Stimulated activated memory B cell treated with anti-CD40 and anti-IgM and Interleukin-4, amounts not matched to agents 10 μg/mL and 1 μg/mL and 100 μg/mL, for 72 hours (primary cell): ENCODE measurements at regions not wholly inside any gene's neighbourhood (a gene's known extent, or its start where the extent isn't known, plus 50 kb on each side); places are given as distances from the start of the nearest gene placed in this dataset.

ENCODE experiments used
- ATAC-seq: fragments of 150-1000 bp; cut with Tn5 transposase; 2 replicates; pipeline ENCODE4 v1.10.0; 2021
- H3K27ac Mint-ChIP-seq: one replicate; pipeline ENCODE4 v1.8.0; 2022; ENCODE audit warnings: mild to moderate bottlenecking, mixed read lengths
- H3K27me3 Mint-ChIP-seq: one replicate; pipeline ENCODE4 v1.8.0; 2022; ENCODE audit warnings: mixed read lengths
- H3K36me3 Mint-ChIP-seq: one replicate; pipeline ENCODE4 v1.8.0; 2022; ENCODE audit warnings: mixed read lengths
- H3K4me1 Mint-ChIP-seq: one replicate; pipeline ENCODE4 v1.8.0; 2022; ENCODE audit warnings: mixed read lengths
- H3K4me3 Mint-ChIP-seq: one replicate; pipeline ENCODE4 v1.8.0; 2022; ENCODE audit warnings: mild to moderate bottlenecking, moderate library complexity, mixed read lengths
- H3K9me3 Mint-ChIP-seq: one replicate; pipeline ENCODE4 v1.8.0; 2022; ENCODE audit warnings: mixed read lengths

DNA sequence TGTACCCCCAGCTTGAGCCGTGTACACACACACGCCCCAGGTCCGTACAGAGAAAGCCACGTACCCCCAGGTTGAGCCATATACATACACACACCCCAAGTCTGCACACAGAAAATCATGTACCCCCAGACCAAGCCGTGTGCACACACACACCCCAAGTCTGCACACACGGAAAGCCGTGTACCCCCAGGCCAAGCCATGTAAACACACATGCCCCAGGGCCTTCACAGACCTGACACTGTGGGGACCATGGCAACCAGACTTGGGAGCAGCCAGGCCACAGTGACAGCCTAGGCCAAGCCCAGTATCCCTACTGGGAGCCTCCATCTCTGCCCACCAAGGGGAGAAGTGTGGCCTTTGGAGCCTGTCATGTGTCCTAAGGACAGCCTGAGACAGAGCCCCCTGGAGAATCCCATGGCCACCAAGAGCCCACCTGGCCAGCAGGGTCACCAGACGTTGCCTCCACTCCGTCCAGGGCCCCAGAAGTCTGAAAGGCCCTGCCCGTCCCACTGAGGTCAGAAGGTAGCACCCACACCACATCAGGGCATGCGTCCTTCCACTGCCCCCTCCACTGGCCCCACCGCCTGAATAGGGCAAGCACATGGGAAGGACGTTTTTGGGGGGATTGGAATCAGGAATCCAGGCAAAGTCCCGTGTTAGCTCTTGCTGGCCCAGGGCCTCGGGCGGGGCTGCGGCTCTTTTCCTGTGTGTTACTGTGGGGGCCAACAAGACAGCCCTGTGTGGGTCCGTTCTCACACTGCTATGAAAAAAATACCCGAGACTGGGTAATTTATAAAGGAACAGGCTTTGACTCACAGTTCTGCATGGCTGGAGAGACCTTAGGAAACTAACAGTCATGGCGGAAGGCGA is 636.7 kb downstream of the TBC1D22A start:
- Mint-ChIP-seq H3K4me1 (no peaks in the 10 kb centered on the region), H3K27ac (no peak overlapping the region), H3K27me3 (peaks cover 11% of the 10 kb centered on the region), H3K9me3 (no peaks in the 10 kb centered on the region), H3K36me3 (no peaks in the 10 kb centered on the region), H3K4me3 (no peak overlapping the region)
- ATAC-seq, result no peak

DNA sequence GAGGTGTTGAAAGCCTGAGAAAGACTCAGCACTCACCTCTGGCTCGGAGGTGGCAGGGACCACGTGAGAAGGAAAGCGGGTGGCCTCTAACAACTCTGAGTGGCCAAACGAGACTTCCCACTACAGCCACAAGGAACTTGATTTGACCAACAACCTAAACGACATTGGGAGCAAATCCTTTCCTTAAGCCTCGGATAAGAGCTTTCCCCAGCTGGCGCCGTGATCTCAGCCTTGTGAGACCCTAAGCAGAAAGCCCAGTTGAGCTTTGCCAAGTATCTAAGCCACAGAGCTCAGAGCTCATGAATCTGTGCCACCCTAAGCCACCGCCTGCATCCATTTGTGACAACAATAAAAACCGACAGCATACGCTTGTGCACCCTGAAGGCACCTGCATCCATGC is 636.0 kb downstream of the TBC1D22A start:
- ATAC-seq, result no peak
- Mint-ChIP-seq H3K27me3 (peaks cover 11% of the 10 kb centered on the region), H3K4me1 (no peaks in the 10 kb centered on the region), H3K4me3 (no peak overlapping the region), H3K9me3 (no peaks in the 10 kb centered on the region), H3K36me3 (no peaks in the 10 kb centered on the region), H3K27ac (no peak overlapping the region)

DNA sequence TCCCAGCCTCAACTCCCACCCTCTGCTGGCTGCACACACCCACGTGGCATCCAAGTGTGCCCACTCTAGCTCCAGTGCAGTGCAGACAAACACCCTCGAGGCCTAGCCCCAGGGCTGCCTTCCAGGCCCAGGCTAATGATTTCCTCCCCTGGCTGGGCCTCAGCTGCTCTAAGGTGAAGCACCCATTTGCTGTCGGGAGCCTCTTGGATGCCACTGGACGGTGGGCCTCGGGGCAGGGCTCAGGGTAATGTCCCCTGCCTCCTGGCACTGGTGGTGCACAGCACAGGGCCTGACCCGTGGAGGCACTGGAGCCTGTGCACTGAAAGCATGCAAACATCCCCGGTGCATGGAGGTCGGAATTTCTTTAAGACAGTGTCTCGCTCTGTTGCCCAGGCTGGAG is 635.2 kb downstream of the TBC1D22A start:
- H3K9me3 Mint-ChIP-seq, result no peaks in the 10 kb centered on the region
- no peaks in the 10 kb centered on the region for H3K36me3 Mint-ChIP-seq
- no peak overlapping the region for H3K27ac Mint-ChIP-seq
- H3K4me3 Mint-ChIP-seq, result no peak overlapping the region
- no peaks in the 10 kb centered on the region for H3K4me1 Mint-ChIP-seq
- no peak for ATAC-seq
- H3K27me3 Mint-ChIP-seq, result peaks cover 11% of the 10 kb centered on the region

DNA sequence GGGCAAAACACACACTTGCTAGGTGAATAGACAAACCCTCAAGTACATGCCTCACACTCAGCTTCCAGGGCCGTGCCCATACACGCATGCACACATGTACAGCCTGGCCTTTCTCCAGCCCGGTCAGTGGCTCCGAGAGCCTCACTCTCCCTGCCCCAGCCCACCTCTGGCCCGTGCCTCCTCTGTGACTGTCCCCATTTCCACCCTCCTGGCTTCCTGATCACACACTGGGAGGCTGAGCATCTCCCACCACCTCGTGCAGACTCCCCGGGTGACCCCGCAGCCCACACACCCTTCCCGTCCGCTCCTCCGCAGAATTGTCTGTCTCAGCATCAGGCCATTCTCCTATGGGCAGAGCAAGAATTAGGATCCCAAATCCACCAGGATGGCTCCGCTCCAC is 634.1 kb downstream of the TBC1D22A start:
- Mint-ChIP-seq H3K27ac (no peak overlapping the region), H3K4me3 (no peak overlapping the region), H3K27me3 (peaks cover 11% of the 10 kb centered on the region), H3K9me3 (no peaks in the 10 kb centered on the region), H3K36me3 (no peaks in the 10 kb centered on the region), H3K4me1 (no peaks in the 10 kb centered on the region)
- no peak for ATAC-seq

DNA sequence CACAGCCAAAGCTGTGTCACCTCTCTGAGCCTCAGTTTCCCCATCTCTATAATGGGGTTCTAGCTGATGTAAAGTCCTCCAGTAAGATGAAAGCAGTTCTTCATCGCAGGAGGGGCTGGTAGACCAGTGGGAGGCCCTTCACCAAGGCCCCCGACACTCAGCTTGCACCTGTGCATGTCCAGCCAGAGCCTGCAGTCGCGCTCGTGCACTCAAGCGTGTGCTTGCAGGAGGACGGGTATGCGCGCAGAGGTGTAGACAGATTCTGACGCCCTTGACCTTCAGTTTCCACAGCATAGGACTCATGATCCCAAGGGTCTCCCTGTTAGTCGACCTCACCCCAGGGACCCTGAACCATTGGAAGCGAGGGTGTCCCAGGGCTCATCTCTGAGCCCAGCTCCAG is 633.7 kb downstream of the TBC1D22A start:
- H3K27me3 Mint-ChIP-seq, result peaks cover 11% of the 10 kb centered on the region
- no peaks in the 10 kb centered on the region for H3K4me1 Mint-ChIP-seq
- H3K27ac Mint-ChIP-seq, result no peak overlapping the region
- no peaks in the 10 kb centered on the region for H3K9me3 Mint-ChIP-seq
- no peaks in the 10 kb centered on the region for H3K36me3 Mint-ChIP-seq
- no peak for ATAC-seq
- H3K4me3 Mint-ChIP-seq, result no peak overlapping the region

DNA sequence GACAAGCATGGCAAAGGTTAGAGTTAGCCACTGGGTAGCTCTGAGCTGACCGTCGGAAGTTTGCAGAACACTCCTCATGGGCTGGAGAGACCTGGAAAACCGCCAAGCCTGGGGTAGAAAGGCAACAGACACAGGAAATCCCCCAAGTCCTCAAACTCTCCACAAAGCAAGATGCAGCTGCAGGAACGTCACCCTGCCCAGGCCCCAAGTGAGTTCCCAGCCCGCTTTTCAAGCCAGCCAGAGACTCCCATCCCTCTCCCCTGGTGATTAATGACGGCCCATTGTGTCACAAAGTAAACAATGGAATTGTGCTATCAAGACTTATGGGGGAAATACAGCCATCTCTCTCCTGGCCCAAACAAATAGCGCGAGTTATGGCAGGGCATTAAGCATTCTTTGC is 633.0 kb downstream of the TBC1D22A start:
- peaks cover 11% of the 10 kb centered on the region for H3K27me3 Mint-ChIP-seq
- no peaks in the 10 kb centered on the region for H3K4me1 Mint-ChIP-seq
- no peak overlapping the region for H3K4me3 Mint-ChIP-seq
- no peaks in the 10 kb centered on the region for H3K36me3 Mint-ChIP-seq
- ATAC-seq, result no peak
- H3K9me3 Mint-ChIP-seq, result no peaks in the 10 kb centered on the region
- no peak overlapping the region for H3K27ac Mint-ChIP-seq

DNA sequence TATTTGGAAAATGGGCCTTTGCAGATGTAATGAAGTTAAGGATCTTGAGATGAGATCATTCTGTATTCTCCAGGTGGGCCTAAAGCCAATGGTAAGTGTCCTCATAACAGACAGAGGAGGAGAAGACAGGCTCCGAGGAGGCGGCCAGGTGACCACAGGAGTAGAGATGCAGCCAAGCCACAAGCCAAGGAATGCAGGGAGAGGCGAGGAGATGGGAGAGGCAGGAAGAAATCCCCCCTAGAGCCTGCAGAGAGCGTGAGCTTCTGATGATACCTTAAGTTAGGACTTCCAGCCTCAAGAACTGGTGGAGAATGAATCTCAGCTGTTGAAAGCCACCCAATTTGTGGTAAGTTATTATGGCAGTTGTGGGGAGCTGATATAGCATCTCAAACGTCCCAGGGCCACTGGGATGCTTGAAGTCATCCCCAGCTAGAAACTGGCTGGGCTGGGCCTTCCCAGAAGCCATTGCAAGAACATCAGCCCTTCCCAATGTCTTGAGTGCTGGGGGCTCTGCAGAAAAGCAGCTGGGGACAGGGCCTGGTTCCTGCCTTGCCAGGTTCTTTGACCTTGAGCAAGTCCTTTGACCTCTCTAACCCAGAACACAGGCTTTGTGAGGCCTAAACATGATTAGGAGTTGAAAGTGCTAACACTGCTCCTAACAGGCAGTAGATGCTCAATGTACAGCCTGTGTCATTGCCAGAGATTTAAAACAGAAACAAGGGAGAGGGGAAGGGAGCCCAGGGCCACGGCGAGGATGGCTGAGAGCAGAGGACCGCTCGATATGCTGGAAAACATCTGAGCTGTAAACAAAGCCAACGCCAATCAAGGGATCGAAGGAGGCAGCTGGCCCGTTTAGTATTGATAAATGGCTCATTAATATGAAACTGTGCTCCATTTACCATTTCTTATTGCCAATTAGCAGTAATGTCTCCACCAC is 632.3 kb downstream of the TBC1D22A start:
- H3K4me3 Mint-ChIP-seq, result no peak overlapping the region
- H3K4me1 Mint-ChIP-seq, result no peaks in the 10 kb centered on the region
- H3K27me3 Mint-ChIP-seq, result peaks cover 11% of the 10 kb centered on the region
- ATAC-seq, result no peak
- H3K36me3 Mint-ChIP-seq, result no peaks in the 10 kb centered on the region
- no peaks in the 10 kb centered on the region for H3K9me3 Mint-ChIP-seq
- H3K27ac Mint-ChIP-seq, result no peak overlapping the region

DNA sequence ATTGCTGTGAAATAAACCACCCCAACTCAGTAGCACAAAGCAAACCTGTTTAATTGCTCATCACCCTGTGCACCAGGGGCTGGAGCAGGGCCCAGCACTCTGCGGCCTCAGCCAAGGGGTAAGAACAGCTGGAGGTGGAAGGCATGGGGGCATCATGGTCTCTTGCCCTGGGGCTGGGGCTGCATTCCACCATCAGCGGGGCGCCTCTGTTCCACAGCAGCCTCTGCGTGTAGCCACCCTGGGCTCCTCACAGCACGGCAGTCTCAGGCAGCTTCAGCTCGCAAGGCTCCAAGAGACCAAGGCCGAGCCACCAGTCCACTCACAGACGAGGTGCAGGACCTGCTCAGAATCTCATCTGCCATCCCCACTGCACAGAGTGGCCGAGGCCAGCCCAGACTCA is 630.7 kb downstream of the TBC1D22A start:
- no peaks in the 10 kb centered on the region for H3K36me3 Mint-ChIP-seq
- no peak overlapping the region for H3K4me3 Mint-ChIP-seq
- H3K9me3 Mint-ChIP-seq, result no peaks in the 10 kb centered on the region
- peaks cover 11% of the 10 kb centered on the region for H3K27me3 Mint-ChIP-seq
- ATAC-seq, result no peak
- no peaks in the 10 kb centered on the region for H3K4me1 Mint-ChIP-seq
- H3K27ac Mint-ChIP-seq, result no peak overlapping the region

DNA sequence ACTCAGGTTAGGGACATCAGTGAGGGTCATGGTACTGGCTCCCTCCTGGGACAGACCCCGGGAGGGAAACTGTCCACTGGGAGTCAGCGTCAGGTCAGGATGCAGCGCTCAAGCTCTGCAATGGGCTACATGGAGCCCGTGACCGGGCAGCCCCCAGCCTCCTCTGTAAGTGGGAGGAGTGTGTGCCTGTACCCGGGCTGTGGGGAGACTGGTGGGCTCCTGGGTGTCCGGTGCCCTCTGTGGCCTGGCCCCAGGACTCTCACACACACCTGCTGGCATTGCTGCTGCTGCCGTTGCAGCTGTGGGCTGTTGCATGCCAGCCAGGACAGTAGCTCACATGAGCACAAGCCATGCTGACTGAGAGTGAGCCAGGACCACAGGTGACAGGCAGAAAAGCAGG is 630.3 kb downstream of the TBC1D22A start:
- no peaks in the 10 kb centered on the region for H3K36me3 Mint-ChIP-seq
- ATAC-seq, result no peak
- H3K9me3 Mint-ChIP-seq, result no peaks in the 10 kb centered on the region
- H3K4me1 Mint-ChIP-seq, result no peaks in the 10 kb centered on the region
- H3K4me3 Mint-ChIP-seq, result no peak overlapping the region
- peaks cover 11% of the 10 kb centered on the region for H3K27me3 Mint-ChIP-seq
- H3K27ac Mint-ChIP-seq, result no peak overlapping the region

DNA sequence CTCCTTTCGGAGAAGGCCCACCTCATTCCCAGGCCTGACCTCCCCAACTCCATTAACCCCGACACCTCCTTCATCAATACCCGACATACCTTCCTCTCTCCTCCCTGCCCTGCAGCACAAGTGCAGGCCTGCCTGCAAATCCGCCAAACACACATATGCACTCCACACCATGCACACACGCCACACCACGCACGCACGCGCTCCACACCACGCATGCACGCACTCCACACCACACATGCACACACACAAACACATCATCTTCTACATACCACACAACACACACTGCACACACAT is 629.6 kb downstream of the TBC1D22A start:
- Mint-ChIP-seq H3K9me3 (no peaks in the 10 kb centered on the region), H3K36me3 (no peaks in the 10 kb centered on the region), H3K4me1 (no peaks in the 10 kb centered on the region), H3K4me3 (no peak overlapping the region), H3K27me3 (peaks cover 5% of the 10 kb centered on the region), H3K27ac (no peak overlapping the region)
- no peak for ATAC-seq

DNA sequence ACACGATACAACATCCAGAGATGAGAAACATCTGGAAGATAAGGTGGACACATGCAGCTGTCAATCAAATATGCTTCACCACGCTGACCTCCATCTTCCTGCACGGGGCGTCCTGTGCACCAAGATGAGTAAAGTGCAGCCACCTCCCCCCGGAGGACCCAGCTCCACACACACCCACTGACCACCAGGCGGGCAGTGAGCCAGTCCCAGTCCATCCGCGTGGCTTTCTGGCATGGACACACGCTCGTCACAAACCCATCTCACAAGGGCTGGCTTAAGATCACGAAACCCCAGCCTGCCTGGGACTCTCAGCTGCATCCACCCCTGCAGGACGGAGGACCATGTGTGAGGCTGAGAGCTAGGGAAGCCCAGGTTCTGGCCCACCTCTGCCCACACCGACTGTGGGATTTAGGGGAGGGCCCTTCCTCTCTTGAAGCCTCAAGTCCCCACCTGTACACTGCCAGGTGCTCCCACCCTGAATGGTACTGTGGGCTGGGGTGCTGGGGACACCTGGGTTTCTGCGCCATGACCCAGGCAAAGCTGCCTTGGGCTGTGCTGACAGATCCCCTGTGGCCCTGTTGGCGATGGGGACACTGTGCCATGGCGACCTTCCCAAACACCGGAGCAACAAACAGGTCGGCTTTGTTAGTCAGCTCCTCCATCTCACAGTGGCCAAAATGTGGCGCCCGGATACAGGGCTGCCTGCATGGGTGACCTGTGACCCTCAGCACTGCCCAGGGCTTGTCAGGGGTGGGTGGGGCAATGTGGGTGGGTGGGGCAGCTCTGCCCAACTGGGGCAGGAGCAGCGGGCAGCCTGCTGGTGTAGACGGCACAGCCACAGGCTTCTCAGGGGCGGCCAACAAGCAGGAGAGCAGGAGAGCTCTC is 629.0 kb downstream of the TBC1D22A start:
- Mint-ChIP-seq H3K27me3 (no peaks in the 10 kb centered on the region), H3K9me3 (no peaks in the 10 kb centered on the region), H3K4me3 (no peak overlapping the region), H3K27ac (no peak overlapping the region), H3K36me3 (no peaks in the 10 kb centered on the region), H3K4me1 (no peaks in the 10 kb centered on the region)
- ATAC-seq, result no peak

DNA sequence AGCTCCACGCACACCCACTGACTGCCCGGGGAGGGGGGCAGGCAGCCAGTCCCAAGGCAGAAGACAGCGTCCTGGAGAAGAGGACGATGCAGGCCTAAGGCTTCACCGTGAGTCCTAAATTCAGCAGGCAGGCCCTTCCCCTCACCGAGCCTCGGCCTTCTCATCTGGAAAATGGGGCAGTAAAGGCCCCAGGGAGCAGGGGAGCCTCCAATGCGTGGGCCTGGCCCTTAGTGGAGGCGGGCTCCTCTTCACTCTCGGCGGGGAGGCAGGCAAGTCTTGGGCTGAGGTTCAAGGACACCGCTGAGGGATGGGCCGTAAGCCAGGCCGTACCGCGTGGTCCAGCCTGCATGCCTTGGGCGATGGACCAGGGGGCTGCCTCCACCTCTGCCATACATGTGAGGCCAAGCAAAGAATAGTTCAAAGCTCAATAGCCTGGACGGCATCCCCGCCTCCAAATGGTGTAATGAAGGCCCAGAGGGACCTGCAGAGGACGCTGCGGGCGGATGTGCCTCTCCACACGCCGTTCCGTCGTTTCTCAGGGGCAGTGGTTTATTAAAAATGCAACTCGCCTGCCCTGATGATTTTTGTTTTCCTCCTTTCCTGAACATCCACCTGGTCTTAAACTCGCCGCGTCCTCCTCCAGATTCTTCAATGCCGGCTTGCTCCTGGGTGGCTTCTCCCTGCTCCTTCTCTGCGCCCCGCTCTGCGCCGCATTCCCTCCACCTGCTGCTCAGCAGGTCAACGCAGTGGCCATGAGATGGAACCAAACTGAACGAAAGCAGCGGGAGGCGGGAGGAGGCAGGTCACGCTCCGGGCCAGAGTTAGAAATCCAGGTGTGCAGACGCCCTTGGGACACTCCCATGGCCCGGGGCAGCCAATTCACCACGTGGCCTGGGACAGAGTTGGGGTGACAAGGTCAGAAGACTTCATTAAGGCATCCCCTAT is 627.8 kb downstream of the TBC1D22A start:
- ATAC-seq, result no peak
- Mint-ChIP-seq H3K27ac (no peak overlapping the region), H3K36me3 (no peaks in the 10 kb centered on the region), H3K27me3 (no peaks in the 10 kb centered on the region), H3K4me1 (no peaks in the 10 kb centered on the region), H3K4me3 (no peak overlapping the region), H3K9me3 (no peaks in the 10 kb centered on the region)

DNA sequence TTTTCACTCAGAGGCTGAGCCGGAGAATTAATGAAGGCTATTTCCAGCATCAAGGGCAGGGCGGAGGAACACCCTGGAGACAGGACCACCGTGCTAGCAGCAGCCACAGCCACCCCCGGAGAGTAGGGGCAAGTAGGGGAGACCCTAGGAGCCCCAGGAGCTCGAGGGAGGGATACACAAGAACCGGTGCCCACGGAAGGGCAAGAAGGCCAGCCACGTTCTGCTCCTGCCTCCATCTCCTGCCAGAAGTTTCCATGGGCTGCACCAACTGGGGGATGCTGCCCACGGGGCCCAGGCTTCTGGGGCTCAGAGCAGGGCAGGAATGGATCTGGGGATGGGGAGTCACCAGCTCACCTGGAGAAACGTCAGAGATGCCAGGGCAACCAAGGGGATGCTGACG is 626.8 kb downstream of the TBC1D22A start:
- Mint-ChIP-seq H3K27me3 (no peaks in the 10 kb centered on the region), H3K9me3 (no peaks in the 10 kb centered on the region), H3K4me1 (no peaks in the 10 kb centered on the region), H3K27ac (no peak overlapping the region), H3K36me3 (no peaks in the 10 kb centered on the region), H3K4me3 (no peak overlapping the region)
- ATAC-seq, result no peak

DNA sequence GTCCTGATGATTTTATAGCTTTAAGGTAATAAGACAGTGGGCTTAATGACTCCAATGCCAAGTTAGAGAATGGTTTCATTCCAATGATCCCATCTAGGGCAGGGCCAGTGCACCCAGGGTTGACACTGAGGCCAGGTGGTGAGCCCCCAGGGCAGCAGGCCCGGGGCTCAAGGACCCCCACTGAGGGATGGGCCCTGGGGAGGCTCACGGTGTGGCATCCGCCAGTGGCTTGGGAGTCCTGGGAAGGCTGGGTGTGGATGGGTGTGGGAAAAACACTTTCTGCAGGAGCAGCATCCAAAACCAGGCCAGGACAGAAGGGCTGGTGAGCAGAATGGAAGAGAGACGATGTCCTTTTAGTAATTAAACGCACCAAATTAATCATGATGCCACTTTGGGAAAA is 626.3 kb downstream of the TBC1D22A start:
- Mint-ChIP-seq H3K36me3 (no peaks in the 10 kb centered on the region), H3K27ac (no peak overlapping the region), H3K27me3 (no peaks in the 10 kb centered on the region), H3K9me3 (no peaks in the 10 kb centered on the region), H3K4me1 (no peaks in the 10 kb centered on the region), H3K4me3 (no peak overlapping the region)
- ATAC-seq, result no peak
